Activated CD8-positive, alpha-beta T cell treated with anti-CD3 and anti-CD28 coated beads for 36 hours (primary cell): ENCODE measurements at regions not wholly inside any gene's neighbourhood (a gene's known extent, or its start where the extent isn't known, plus 50 kb on each side); places are given as distances from the start of the nearest gene placed in this dataset.

Source experiments
- ATAC-seq: fragments of 200-7000 bp; cut with Tn5 transposase; one replicate; pipeline ENCODE4 v1.10.0; 2021; ENCODE audit warnings: mild to moderate bottlenecking, moderate library complexity
- CTCF ChIA-PET: fragments of 350-600 bp; sonication (Branson Sonifier 250); formaldehyde crosslinking; loops from one replicate; lab custom pipeline; 2021; ENCODE audit warnings: antibody characterized with exemption; lab: Charles Lee
- POLR2A ChIA-PET: fragments of 350-600 bp; sonication (Branson Sonifier 250); formaldehyde crosslinking; loops from one replicate; lab custom pipeline; 2021; ENCODE audit warnings: antibody characterized with exemption; lab: Charles Lee
- DNase-seq: peaks from one replicate; pipeline ENCODE4 v3.0.0-alpha.2; 2020
- H3K27ac Mint-ChIP-seq: one replicate; pipeline ENCODE4 v1.8.0; 2021; ENCODE audit warnings: mild to moderate bottlenecking, mixed read lengths
- H3K27me3 Mint-ChIP-seq: one replicate; pipeline ENCODE4 v1.8.0; 2021; ENCODE audit warnings: mixed read lengths
- H3K36me3 Mint-ChIP-seq: one replicate; pipeline ENCODE4 v1.8.0; 2021; ENCODE audit warnings: low read depth, mixed read lengths
- H3K4me1 Mint-ChIP-seq: one replicate; pipeline ENCODE4 v1.8.0; 2021; ENCODE audit warnings: low read depth, mixed read lengths
- H3K4me3 Mint-ChIP-seq: one replicate; pipeline ENCODE4 v1.8.0; 2021; ENCODE audit warnings: mild to moderate bottlenecking, moderate library complexity, mixed read lengths
- H3K9me3 Mint-ChIP-seq: one replicate; pipeline ENCODE4 v1.8.0; 2021; ENCODE audit warnings: mixed read lengths
- intact Hi-C: fragments of 100-400 bp; cut with micrococcal nuclease; formaldehyde crosslinking; loops from one replicate; pipeline ENCODE4 v1.10.0; 2022
- TF ChIP-seq, protein P1 (sequence below): fragments of 200-600 bp; IDR thresholded peaks from one replicate; pipeline ENCODE4 v1.8.0; 2022; ENCODE audit warnings: antibody characterized with exemption, mild to moderate bottlenecking

DNA sequence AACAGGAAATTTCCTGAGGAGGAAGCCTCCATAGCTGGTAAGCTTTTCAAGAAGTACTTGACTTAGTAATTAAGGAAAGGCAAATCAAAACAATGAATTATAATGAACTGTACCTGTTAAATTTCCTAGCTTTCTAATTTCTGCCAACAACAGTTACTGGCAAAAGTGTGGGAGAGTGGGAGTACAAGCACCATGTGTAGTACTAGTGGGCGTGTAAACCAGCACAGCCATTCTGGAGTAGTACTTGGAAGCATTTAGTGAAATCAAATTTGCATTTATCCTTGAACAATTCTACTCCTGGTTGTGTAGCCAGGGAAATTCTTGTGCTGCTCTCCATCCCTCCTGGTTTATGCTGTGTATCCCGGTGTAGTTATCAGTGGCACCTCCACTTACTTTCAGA, 190.8 kb downstream of the PRDM2 start:
- TF ChIP-seq, protein P1, sequence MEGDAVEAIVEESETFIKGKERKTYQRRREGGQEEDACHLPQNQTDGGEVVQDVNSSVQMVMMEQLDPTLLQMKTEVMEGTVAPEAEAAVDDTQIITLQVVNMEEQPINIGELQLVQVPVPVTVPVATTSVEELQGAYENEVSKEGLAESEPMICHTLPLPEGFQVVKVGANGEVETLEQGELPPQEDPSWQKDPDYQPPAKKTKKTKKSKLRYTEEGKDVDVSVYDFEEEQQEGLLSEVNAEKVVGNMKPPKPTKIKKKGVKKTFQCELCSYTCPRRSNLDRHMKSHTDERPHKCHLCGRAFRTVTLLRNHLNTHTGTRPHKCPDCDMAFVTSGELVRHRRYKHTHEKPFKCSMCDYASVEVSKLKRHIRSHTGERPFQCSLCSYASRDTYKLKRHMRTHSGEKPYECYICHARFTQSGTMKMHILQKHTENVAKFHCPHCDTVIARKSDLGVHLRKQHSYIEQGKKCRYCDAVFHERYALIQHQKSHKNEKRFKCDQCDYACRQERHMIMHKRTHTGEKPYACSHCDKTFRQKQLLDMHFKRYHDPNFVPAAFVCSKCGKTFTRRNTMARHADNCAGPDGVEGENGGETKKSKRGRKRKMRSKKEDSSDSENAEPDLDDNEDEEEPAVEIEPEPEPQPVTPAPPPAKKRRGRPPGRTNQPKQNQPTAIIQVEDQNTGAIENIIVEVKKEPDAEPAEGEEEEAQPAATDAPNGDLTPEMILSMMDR = no peak
- intact Hi-C loops = no loop called here
- no peak overlapping the region for H3K27ac Mint-ChIP-seq

DNA sequence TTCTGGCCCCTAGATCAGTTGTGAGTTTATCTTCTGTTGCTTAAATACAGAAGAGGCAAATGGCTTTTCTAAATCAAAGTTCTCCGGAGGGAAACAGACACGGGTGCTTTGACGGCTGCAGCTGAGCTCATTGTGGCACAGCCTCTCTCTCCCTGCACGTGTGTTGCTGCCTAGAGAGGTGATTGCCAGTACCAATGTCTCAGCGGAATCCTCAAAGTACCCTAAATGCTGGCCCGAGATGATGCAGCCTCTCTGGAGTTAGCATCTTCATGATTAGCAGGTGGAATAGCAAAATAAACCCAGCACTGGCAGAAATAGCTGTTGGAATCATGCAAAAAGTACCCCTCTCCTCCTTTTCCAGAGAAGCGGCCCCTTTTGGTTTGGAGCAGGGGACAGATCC, 192.2 kb downstream of the PRDM2 start:
- CTCF ChIA-PET = no interaction called here
- Mint-ChIP-seq H3K4me3 (no peak overlapping the region), H3K36me3 (no peaks in the 10 kb centered on the region), H3K27ac (no peak overlapping the region), H3K9me3 (peaks cover 4% of the 10 kb centered on the region), H3K27me3 (peaks cover 33% of the 10 kb centered on the region), H3K4me1 (peaks cover 2% of the 10 kb centered on the region)
- ATAC-seq (no peak), DNase-seq (no peak)
- intact Hi-C loops = no loop called here
- TF ChIP-seq, protein P1 = no peak
- POLR2A ChIA-PET = interaction anchor here (1.2 kb wide), 1 partner anchor 23 kb away, joined by 3 read pairs; no protein-coding TSS in a partner anchor

More for the DNA sequence above, 190.8 kb downstream of the PRDM2 start:
- CTCF ChIA-PET = no interaction called here
- Mint-ChIP-seq H3K4me3 (no peak overlapping the region), H3K36me3 (no peaks in the 10 kb centered on the region), H3K4me1 (peaks cover 2% of the 10 kb centered on the region), H3K27me3 (peaks cover 33% of the 10 kb centered on the region), H3K9me3 (peaks cover 4% of the 10 kb centered on the region)
- DNase-seq (no peak), ATAC-seq (no peak)
- POLR2A ChIA-PET = interaction anchor here (0.9 kb wide), 1 partner anchor 12 kb away, joined by 4 read pairs; no protein-coding TSS in a partner anchor

DNA sequence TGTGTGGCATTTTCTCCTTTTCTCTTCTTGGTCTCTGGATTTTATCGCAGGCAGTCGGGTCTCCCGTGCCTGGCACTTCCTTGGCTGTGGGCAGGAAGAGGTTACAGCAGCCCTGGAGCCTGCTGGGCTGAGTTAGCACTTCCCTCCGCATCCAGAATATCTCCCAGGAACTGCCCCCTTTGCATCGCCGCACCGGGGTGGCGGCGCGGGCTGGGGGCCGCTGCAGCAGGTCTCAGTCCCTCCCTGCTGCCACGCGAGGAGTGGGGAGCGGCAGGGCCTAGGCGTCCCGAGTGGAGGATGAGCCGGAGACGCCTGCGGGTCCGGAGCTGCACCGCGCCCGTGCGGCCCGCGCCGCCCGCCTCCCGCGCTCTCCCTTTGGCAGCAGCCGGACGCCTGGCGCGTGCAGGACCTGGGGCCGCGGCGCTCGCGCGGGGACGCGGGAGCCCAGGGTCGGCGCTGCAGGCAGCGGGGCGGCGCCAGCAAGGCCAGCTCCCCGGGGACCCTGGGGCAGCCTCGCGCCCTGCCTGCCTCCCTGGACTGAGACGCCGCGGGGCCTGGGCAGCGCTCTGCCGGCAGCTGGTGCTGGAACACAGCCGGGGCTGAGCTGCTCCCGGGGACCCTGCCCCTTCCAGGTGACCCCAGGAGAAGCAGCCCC, 192.8 kb downstream of the PRDM2 start:
- H3K36me3 Mint-ChIP-seq = no peaks in the 10 kb centered on the region
- TF ChIP-seq, protein P1 = no peak
- intact Hi-C loops = no loop called here
- H3K9me3 Mint-ChIP-seq = peaks cover 4% of the 10 kb centered on the region
- ChIA-PET CTCF (no interaction called here), POLR2A (no interaction called here)
- H3K4me1 Mint-ChIP-seq = peaks cover 2% of the 10 kb centered on the region
- DNase-seq (no peak), ATAC-seq (no peak)
- no peak overlapping the region for H3K27ac Mint-ChIP-seq
- H3K27me3 Mint-ChIP-seq = peaks cover 33% of the 10 kb centered on the region
- H3K4me3 Mint-ChIP-seq = no peak overlapping the region

DNA sequence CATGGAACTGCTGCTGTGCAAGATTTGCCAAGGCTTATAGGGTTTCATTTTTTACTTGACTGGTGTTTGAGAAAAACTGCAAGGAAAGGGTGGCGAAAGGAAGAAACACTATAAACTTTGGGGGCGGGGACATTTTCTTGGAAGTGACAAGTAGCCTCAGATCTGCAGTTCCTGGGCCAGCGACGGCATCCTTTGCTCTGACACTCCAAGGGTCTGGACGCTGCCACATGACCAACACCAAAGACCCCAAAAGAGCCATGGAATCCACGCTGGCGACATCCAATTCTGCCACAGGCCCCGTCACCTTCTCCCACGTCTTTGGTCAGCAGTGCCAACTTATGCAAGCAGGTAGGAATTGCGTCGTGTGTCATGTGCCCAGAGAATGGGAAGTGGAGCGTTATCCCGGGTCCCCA, 193.4 kb downstream of the PRDM2 start:
- H3K27ac Mint-ChIP-seq = no peak overlapping the region
- TF ChIP-seq, protein P1 = no peak
- no peak overlapping the region for H3K4me3 Mint-ChIP-seq
- ChIA-PET CTCF (interaction anchor here (1.0 kb wide), 1 partner anchor 11 kb away, joined by 3 read pairs; no protein-coding TSS in a partner anchor), POLR2A (no interaction called here)
- DNase-seq = no peak
- no peaks in the 10 kb centered on the region for H3K36me3 Mint-ChIP-seq
- H3K4me1 Mint-ChIP-seq = peaks cover 2% of the 10 kb centered on the region
- intact Hi-C loops = no loop called here
- peaks cover 33% of the 10 kb centered on the region for H3K27me3 Mint-ChIP-seq
- peaks cover 4% of the 10 kb centered on the region for H3K9me3 Mint-ChIP-seq
- no peak for ATAC-seq

DNA sequence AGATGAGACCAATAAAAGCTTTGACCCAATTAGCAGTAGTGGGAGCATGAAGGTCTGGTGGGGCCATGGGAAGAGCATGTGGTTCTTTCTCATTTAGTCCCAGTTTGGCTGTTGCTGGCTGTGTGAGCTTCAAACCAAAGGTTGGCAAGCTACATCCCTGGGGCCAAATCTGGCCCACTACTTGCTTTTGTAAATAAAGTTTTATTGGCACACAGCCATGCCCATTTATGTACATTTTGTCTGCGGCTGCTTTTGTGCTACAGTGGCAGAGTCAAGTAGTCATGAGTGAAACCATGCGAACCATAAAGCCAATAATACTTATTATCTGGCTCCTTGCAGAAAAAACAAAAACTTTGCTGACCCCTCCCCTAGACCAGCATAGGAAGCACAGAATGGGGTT, 196.9 kb downstream of the PRDM2 start:
- ATAC-seq = no peak
- H3K4me3 Mint-ChIP-seq = no peak overlapping the region
- H3K9me3 Mint-ChIP-seq = no peaks in the 10 kb centered on the region
- ChIA-PET POLR2A (no interaction called here), CTCF (no interaction called here)
- no peak for DNase-seq
- no peaks in the 10 kb centered on the region for H3K36me3 Mint-ChIP-seq
- intact Hi-C loops = no loop called here
- H3K27me3 Mint-ChIP-seq = peaks cover 27% of the 10 kb centered on the region
- H3K27ac Mint-ChIP-seq = no peak overlapping the region
- peaks cover 2% of the 10 kb centered on the region for H3K4me1 Mint-ChIP-seq
- TF ChIP-seq, protein P1 = no peak
